Heart left ventricle (tissue), 16 donors: ENCODE measurements at regions not wholly inside any gene's neighbourhood (a gene's known extent, or its start where the extent isn't known, plus 50 kb on each side); places are given as distances from the start of the nearest gene placed in this dataset.

ENCODE experiments used
- ATAC-seq, 4 donors: fragments of 200-7000 bp; cut with Tn5 transposase; one replicate each; pipeline ENCODE4 v1.9.1; 2020 to 2022; ENCODE audit warnings: moderate library complexity in 4 of 4, mild to moderate bottlenecking in 3 of 4, moderate number of reproducible peaks in 1 of 4
- DNase-seq, 5 donors: peaks; one replicate each; pipeline ENCODE4 v3.0.0-alpha.2; 2020
- H3K27ac ChIP-seq, 12 donors: fragments of 200-600 bp; sonication (generic) in 4 of 12; one replicate each; pipeline versions ENCODE4 v1.5.0 to v1.8.0; 2016 to 2022; ENCODE audit warnings: mild to moderate bottlenecking in 2 of 12
- H3K27me3 ChIP-seq, 9 donors: fragments of 200-600 bp; sonication (generic) in 2 of 9; one replicate each; pipeline versions ENCODE4 v1.5.1 to v1.8.0; 2016 to 2022; ENCODE audit warnings: mild to moderate bottlenecking in 3 of 9
- H3K36me3 ChIP-seq, 9 donors: fragments of 200-600 bp; sonication (generic) in 2 of 9; one replicate each; pipeline versions ENCODE4 v1.5.0 to v1.8.0; 2018 to 2022; ENCODE audit warnings: mild to moderate bottlenecking in 2 of 9
- H3K4me1 ChIP-seq, 12 donors: fragments of 200-600 bp; sonication (generic) in 4 of 12; one replicate each; pipeline versions ENCODE4 v1.5.0 to v1.8.0; 2016 to 2022; ENCODE audit warnings: mild to moderate bottlenecking in 3 of 12
- H3K4me3 ChIP-seq, 12 donors: fragments of 200-600 bp; sonication (generic) in 4 of 12; one replicate each; pipeline versions ENCODE4 v1.5.0 to v1.8.0; 2017 to 2022; ENCODE audit warnings: mild to moderate bottlenecking in 9 of 12, moderate library complexity in 4 of 12
- H3K9me3 ChIP-seq, 12 donors: fragments of 200-600 bp; sonication (generic) in 4 of 12; one replicate each; pipeline versions ENCODE4 v1.5.0 to v1.8.0; 2016 to 2022; ENCODE audit warnings: mild to moderate bottlenecking in 1 of 12
- CTCF ChIP-seq, 12 donors: fragments of 200-600 bp; sonication (generic) in 4 of 12; IDR thresholded peaks; one replicate each; pipeline versions ENCODE4 v1.5.0 to v1.8.0; 2018 to 2022; ENCODE audit warnings: antibody characterized with exemption in 12 of 12, mild to moderate bottlenecking in 5 of 12
- POLR2A ChIP-seq, 2 donors: fragments of 450-650 bp; IDR thresholded peaks; one replicate each; pipeline ENCODE4 v1.6.1; 2017; ENCODE audit warnings: antibody characterized with exemption in 2 of 2, mild to moderate bottlenecking in 2 of 2, moderate library complexity in 2 of 2
- WGBS, 4 donors: extraction: QIAGEN DNeasy Blood & Tissue Kit in 2 of 4; methylation state at CpG; one replicate each; pipeline versions ENCODE4 v1.1.5 to v1.1.7; 2013 to 2018; 5-methylcytosine and 5-hydroxymethylcytosine counted together
- intact Hi-C, 10 donors: fragments of 100-400 bp; cut with DNase I; formaldehyde crosslinking; loops; one replicate each; pipeline versions ENCODE4 v1.11.1 to v1.14.2; 2022
- donor health status: ischemic (EF 13 %, LVEDD 7.1; RV severe dilation, severe dysfunction).
- donor health status: healthy with polysubstance abuse.
- donor health status: DM: no; HTN: yes; CAD: no.
- donor health status: DM: no; HTN: no; CAD: no.
- donor health status: ischemic (EF 25% LVEDD 6.9; RV normal size, moderate dysfunction).
- donor health status: ischemic (EF 25% LVEDD 5.7; RV mildly dilated, moderate dysfunction).
- donor health status: healthy.
- donor health status: DM: yes; HTN: yes; CAD: no.
- donor health status: ischemic (EF 35%, LVEDD 5.7; RV mildly dilated, moderate dysfunction).
- donor health status: nonischemic (EF 11% LVEDD 7.7; RV severe dilation, severe dysfunction).
- donor health status: DM: yes; HTN: yes; CAD: no.
- donor health status: PGD.
- donor health status: ischemic (EF 29% LVEDD 5.4; RV normal size, mild dysfunction).
- donor health status: nonischemic (EF 23%, LVEDD 6.1; RV moderate dilation, normal function).

GRCh38 chr1:168381850-168382249 lies 101.2 kb downstream of the TBX19 start:
- H3K4me1 ChIP-seq = peaks cover 0 to 2% (median 0%) of the 10 kb centered on the region in 12 donors
- no peak for DNase-seq
- no peak for TF ChIP-seq CTCF (IDR thresholded peaks at IDR 0.05)
- no peak for TF ChIP-seq POLR2A (IDR thresholded peaks at IDR 0.05)
- ATAC-seq = no peak
- H3K36me3 ChIP-seq = no peaks in the 10 kb centered on the region
- H3K9me3 ChIP-seq = peaks cover 0 to 4% (median 0%) of the 10 kb centered on the region in 12 donors
- H3K27ac ChIP-seq = no peak overlapping the region
- intact Hi-C loops = no loop called here
- no peak overlapping the region for H3K4me3 ChIP-seq
- no peaks in the 10 kb centered on the region for H3K27me3 ChIP-seq

GRCh38 chr1:168380945-168381344 lies 100.3 kb downstream of the TBX19 start:
- no peaks in the 10 kb centered on the region for H3K4me1 ChIP-seq
- 74 to 82% (median 76%) methylated on average over 2 of the region's 2 CpGs for WGBS, 4 donors
- no peak overlapping the region for H3K4me3 ChIP-seq
- no peaks in the 10 kb centered on the region for H3K27me3 ChIP-seq
- TF ChIP-seq CTCF (IDR thresholded peaks at IDR 0.05) (no peak), POLR2A (IDR thresholded peaks at IDR 0.05) (no peak)
- no peak for ATAC-seq
- intact Hi-C loops = no loop called here
- H3K27ac ChIP-seq = no peak overlapping the region
- DNase-seq = no peak
- no peaks in the 10 kb centered on the region for H3K36me3 ChIP-seq
- H3K9me3 ChIP-seq = peaks cover 0 to 4% (median 0%) of the 10 kb centered on the region in 12 donors

- intact Hi-C loops = no loop called here
- Histone ChIP-seq H3K27me3 (no peaks in the 10 kb centered on the region), H3K4me1 (no peaks in the 10 kb centered on the region), H3K27ac (no peak overlapping the region), H3K9me3 (peaks cover 0 to 4% (median 0%) of the 10 kb centered on the region in 12 donors), H3K36me3 (no peaks in the 10 kb centered on the region), H3K4me3 (no peak overlapping the region)
- ATAC-seq (no peak), DNase-seq (no peak)
- WGBS, 4 donors = 82 to 91% (median 88%) methylated on average over 8 of the region's 8 CpGs
- TF ChIP-seq CTCF (IDR thresholded peaks at IDR 0.05) (no peak), POLR2A (IDR thresholded peaks at IDR 0.05) (no peak)
These were observed 98.6 kb downstream of the TBX19 start for GRCh38 chr1:168379104-168379860.

GRCh38 chr1:168375566-168376300 lies 95.1 kb downstream of the TBX19 start:
- WGBS, 4 donors = 82 to 91% (median 84%) methylated on average over 5 of the region's 5 CpGs
- intact Hi-C loops = no loop called here
- no peak overlapping the region for H3K27ac ChIP-seq
- peaks cover 0 to 15% (median 0%) of the 10 kb centered on the region in 12 donors for H3K4me1 ChIP-seq
- peaks cover 0 to 4% (median 0%) of the 10 kb centered on the region in 12 donors for H3K9me3 ChIP-seq
- H3K4me3 ChIP-seq = no peak overlapping the region
- TF ChIP-seq CTCF (IDR thresholded peaks at IDR 0.05) (no peak), POLR2A (IDR thresholded peaks at IDR 0.05) (no peak)
- no peak for ATAC-seq
- DNase-seq = no peak
- H3K27me3 ChIP-seq = no peaks in the 10 kb centered on the region
- H3K36me3 ChIP-seq = no peaks in the 10 kb centered on the region
